CMK (cell line): ENCODE measurements at regions not wholly inside any gene's neighbourhood (a gene's known extent, or its start where the extent isn't known, plus 50 kb on each side); places are given as distances from the start of the nearest gene placed in this dataset.

Experiments
- DNase-seq: peaks from one replicate; pipeline ENCODE4 v3.0.0-alpha.2; 2010; ENCODE audit warnings: low read depth

DNA sequence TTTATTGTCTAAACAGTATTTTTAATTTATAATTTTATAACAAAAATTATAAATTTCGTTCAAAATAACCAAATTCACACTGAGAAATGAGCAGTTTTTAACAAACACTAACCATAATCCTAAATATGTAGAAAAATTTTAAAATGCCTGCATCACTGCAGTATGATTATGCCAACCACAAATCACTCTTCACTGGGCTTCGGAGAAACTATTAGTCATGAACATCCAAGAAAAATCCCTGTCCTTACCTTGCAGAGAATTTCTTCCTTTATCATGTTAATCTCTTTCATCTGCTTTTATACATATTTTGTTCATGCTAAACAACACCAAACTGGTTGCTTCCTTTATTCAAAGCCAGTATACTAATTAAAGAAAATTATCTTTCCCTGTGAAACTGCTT, 511.0 kb upstream of the ALCAM start:
- DNase-seq, result no peak

DNA sequence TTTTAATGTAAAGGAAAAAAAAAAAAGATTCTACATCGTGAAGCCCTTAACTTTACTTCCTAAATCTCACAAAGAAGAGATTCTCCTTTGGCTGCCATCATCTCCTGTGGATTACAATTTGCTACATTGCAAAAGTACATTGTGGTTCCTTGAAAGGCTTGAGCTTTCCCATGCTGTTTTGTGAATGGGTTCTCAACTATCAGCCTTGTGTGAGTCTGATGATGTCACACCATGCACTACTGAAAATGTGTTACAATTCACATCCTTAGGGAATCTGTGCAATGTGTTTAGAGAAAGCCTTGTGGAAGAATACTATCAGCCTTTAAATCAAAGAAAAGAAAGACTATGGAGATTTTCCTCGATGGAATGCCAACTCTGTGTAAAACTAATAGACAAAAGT, 510.0 kb upstream of the ALCAM start:
- DNase-seq, result no peak

DNA sequence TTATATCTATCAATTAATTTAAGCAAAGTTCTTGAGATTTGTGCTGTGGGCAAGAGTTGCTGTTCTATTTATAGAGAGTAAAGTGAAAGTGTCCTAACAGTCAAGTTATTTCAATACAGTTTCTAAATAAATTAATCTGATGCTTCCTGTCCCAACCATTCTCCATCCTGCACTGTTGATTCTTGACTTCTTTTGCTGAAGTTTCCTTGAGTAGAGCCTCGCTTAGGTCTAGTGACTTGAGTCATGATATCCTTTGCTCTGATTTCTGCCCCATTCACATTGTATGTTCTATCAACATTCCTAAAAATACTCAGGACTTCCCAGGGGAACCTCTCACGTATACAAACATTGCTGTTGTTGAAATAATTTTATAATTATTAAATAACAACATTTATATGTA, 498.4 kb upstream of the ALCAM start:
- no peak for DNase-seq

GRCh38 chr3:104870276-104870675, 496.4 kb upstream of the ALCAM start:
- DNase-seq, result no peak

- DNase-seq, result no peak
These were observed 493.4 kb upstream of the ALCAM start for GRCh38 chr3:104873331-104873730.

GRCh38 chr3:104878395-104878794, 488.3 kb upstream of the ALCAM start:
- no peak for DNase-seq

- no peak for DNase-seq
These were observed 486.8 kb upstream of the ALCAM start for GRCh38 chr3:104879919-104880318.

GRCh38 chr3:104885214-104885814, 481.4 kb upstream of the ALCAM start:
- DNase-seq, result no peak

- no peak for DNase-seq
These were observed 480.3 kb upstream of the ALCAM start for GRCh38 chr3:104886220-104886995.

DNA sequence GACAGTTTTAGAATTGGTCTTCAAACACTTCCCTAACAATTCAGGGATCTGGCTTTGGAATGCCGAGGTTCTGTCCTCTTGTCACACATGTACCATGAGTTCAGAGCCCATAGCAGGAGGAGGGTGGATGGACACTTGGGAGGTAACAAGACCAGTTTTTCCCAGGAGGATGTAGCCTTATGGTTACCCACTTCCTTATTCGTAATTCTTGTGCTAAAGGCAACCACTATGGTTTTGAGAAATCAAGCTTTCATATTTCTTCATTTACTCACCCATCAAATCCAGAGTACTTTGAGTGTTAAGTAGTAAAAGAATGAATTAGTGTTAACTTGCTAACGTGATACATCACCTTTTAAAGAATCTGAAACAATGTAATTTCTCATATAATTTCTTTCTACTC, 479.6 kb upstream of the ALCAM start:
- DNase-seq, result no peak

- DNase-seq, result no peak
These were observed 479.1 kb upstream of the ALCAM start for GRCh38 chr3:104887619-104888018.

DNA sequence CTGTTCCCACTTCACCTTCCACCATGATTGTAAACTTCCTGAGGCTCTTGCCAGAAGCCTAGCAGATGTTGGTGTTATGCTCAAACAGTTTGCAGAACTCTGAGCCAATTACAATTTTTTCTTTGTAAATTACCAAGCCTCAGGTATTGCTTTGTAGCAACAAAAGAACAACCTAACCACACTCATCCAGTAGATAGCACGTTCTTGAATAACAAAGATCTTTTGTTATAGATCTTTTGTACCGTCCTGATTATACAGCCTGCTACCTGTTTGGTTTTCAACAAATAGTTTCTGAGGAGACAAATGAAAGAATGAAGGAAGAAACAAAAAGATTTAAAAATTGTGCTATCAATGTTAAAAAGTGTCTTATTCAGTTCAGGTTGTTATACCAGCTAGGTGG, 474.7 kb upstream of the ALCAM start:
- no peak for DNase-seq

GRCh38 chr3:104896624-104897023, 470.1 kb upstream of the ALCAM start:
- no peak for DNase-seq

DNA sequence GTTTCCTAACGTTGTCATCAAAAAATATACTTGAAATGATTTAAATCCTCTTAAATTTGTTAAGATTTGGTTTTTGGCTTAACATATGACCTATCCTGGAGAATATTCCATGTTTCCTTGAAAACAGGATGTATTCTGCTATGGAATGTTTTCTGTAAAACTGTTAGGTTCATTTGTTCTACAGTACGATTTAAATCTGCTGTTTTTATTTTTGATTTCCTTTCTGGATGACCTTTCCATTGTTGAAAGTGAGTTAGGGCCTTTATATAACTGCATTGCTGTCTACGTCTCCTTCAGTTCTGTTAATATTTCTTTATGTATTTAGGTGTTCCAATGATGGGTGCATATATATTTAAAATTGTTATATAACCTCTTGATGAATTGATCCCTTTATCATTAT, 465.3 kb upstream of the ALCAM start:
- DNase-seq, result no peak

DNA sequence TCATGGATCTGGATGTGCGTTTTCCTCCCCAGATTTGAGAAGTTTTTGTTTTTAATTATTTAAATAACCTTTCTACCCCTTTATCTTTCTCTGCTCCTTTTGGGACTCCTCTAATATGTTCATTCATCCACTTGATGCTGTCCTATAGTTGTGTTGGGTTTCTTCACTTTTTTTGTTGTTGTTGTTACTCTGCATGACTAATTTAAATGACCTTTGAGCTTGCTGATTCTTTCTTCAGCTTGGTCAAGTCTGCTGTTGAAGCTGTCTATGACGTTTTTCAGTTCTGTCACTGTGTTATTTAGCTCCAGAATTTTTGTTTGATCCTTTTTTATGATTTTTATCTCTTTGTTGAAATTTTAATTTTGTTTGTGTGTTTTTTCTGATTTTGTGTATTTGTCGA, 463.6 kb upstream of the ALCAM start:
- DNase-seq, result no peak

- DNase-seq, result no peak
These were observed 460.6 kb upstream of the ALCAM start for GRCh38 chr3:104906001-104906639.

DNA sequence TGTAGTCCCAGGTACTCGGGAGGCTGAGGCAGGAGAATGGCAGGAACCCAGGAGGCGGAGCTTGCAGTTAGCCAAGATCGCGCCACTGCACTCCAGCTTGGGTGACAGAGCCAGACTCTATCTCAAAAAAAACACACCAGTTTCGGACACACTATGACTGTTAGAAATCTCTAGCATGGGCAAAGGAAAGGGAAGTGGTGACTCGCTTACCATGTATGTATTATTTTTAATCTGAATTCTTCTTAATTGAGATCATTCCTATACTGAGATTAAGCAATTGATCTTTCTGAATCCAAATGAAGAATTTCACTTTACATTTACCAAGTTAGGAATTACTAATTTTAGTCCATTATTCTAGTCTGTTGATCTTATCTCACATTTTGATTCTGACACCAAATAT, 459.2 kb upstream of the ALCAM start:
- no peak for DNase-seq

- DNase-seq, result no peak
These were observed 457.9 kb upstream of the ALCAM start for GRCh38 chr3:104908761-104909160.

DNA sequence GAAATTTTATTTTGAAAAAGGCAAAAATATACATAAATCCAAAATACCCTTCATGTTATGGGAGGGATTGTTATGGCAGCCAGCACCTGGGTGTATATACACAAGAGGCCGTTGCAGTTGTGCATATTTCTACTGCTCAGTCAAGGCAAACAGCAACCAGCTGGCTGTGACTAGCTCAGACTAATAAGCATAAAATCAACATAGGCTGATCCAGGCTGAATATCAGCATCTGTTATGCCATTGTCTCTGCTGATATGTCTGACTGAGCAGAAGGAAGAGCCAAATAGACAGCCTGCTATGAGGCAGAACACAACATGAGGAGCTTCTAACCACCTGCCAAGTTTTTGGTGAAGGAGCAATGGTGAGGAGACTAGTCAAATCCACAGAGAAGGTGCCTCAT, 457.5 kb upstream of the ALCAM start:
- DNase-seq, result no peak

- DNase-seq, result no peak
These were observed 457.0 kb upstream of the ALCAM start for GRCh38 chr3:104909721-104910120.

GRCh38 chr3:104911376-104911775, 455.3 kb upstream of the ALCAM start:
- no peak for DNase-seq

GRCh38 chr3:104916971-104917370, 449.7 kb upstream of the ALCAM start:
- DNase-seq, result no peak

- no peak for DNase-seq
These were observed 446.2 kb upstream of the ALCAM start for GRCh38 chr3:104920512-104920911.

DNA sequence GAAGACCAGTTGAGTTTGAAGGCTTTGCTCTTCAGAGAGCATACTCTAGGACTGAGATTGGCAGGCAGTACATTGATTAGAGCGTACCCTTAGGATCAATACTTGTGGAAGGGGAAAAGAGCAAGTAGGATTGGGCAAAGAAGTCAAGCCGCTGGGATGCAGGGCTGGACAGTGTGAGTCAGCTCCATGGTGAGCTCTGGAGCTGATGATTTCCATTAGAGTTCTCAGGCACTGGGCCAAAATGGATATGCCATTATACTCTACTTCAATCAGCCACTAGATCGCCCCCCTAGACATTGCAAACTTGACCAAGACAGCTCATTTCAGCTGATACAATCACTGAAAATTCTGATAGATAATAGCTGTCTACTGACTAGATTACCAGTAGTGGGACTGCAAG, 432.7 kb upstream of the ALCAM start:
- DNase-seq, result no peak
